WTC11 (cell line): ENCODE measurements at regions not wholly inside any gene's neighbourhood (a gene's known extent, or its start where the extent isn't known, plus 50 kb on each side); places are given as distances from the start of the nearest gene placed in this dataset.

ENCODE experiments used
- ATAC-seq: fragments of 200-7000 bp; cut with Tn5 transposase; 2 replicates; pipeline ENCODE4 v1.10.0; 2021; ENCODE audit warnings: mild to moderate bottlenecking, moderate library complexity
- CTCF ChIA-PET: fragments of 300-600 bp; sonication (Branson Sonifier 250); formaldehyde crosslinking; loops from one replicate; lab custom pipeline; 2021; ENCODE audit warnings: antibody characterized with exemption; lab: Charles Lee
- POLR2A ChIA-PET: fragments of 350-600 bp; sonication (Branson Sonifier 250); formaldehyde crosslinking; loops from one replicate; lab custom pipeline; 2021; ENCODE audit warnings: antibody characterized with exemption; lab: Charles Lee
- DNase-seq: peaks from one replicate; pipeline ENCODE4 v3.0.0; 2021; ENCODE audit warnings: low spot score
- H3K27ac Mint-ChIP-seq: 2 replicates; pipeline ENCODE4 v1.8.0; 2021; ENCODE audit warnings: mixed read lengths
- H3K27me3 Mint-ChIP-seq: 2 replicates; pipeline ENCODE4 v1.8.0; 2021; ENCODE audit warnings: low read depth, mild to moderate bottlenecking, moderate library complexity, mixed read lengths
- H3K36me3 Mint-ChIP-seq: 2 replicates; pipeline ENCODE4 v1.8.0; 2021; ENCODE audit warnings: mixed read lengths
- H3K4me1 Mint-ChIP-seq: 2 replicates; pipeline ENCODE4 v1.8.0; 2022; ENCODE audit warnings: mixed read lengths
- H3K4me3 Mint-ChIP-seq: 2 replicates; pipeline ENCODE4 v1.8.0; 2021; ENCODE audit warnings: mild to moderate bottlenecking, moderate library complexity, mixed read lengths
- H3K9me3 Mint-ChIP-seq: 2 replicates; pipeline ENCODE4 v1.8.0; 2021; ENCODE audit warnings: mixed read lengths
- ATF3 ChIP-seq: sonication (generic); formaldehyde crosslinking; conservative IDR thresholded peaks from 2 replicates; pipeline ENCODE4 v1.8.1; 2022; ENCODE audit warnings: mild to moderate bottlenecking, missing genetic modification reagents
- CBFB ChIP-seq: sonication (generic); formaldehyde crosslinking; IDR thresholded peaks from 2 replicates; pipeline ENCODE4 v1.8.1; 2022; ENCODE audit warnings: mild to moderate bottlenecking, low read depth, missing genetic modification reagents
- CREM ChIP-seq: sonication (generic); formaldehyde crosslinking; IDR thresholded peaks from 2 replicates; pipeline ENCODE4 v1.8.1; 2022; ENCODE audit warnings: mild to moderate bottlenecking, missing genetic modification reagents, moderate library complexity
- E2F5 ChIP-seq: sonication (generic); formaldehyde crosslinking; IDR thresholded peaks from 2 replicates; pipeline ENCODE4 v1.8.1; 2022; ENCODE audit warnings: mild to moderate bottlenecking, moderate library complexity, missing genetic modification reagents
- ELF4 ChIP-seq: sonication (generic); formaldehyde crosslinking; IDR thresholded peaks from 2 replicates; pipeline ENCODE4 v1.8.1; 2022; ENCODE audit warnings: low read depth, mild to moderate bottlenecking, moderate library complexity, missing genetic modification reagents
- ETV6 ChIP-seq: sonication (generic); formaldehyde crosslinking; IDR thresholded peaks from 2 replicates; pipeline ENCODE4 v1.8.1; 2022; ENCODE audit warnings: mild to moderate bottlenecking, missing genetic modification reagents
- FOXJ3 ChIP-seq: sonication (generic); formaldehyde crosslinking; IDR thresholded peaks from 2 replicates; pipeline ENCODE4 v1.9.0; 2021; ENCODE audit warnings: missing genetic modification reagents, mild to moderate bottlenecking, borderline replicate concordance
- FOXK1 ChIP-seq: sonication (generic); formaldehyde crosslinking; IDR thresholded peaks from 2 replicates; pipeline ENCODE4 v1.8.0; 2022; ENCODE audit warnings: mild to moderate bottlenecking, moderate library complexity, missing genetic modification reagents
- FOXP1 ChIP-seq: sonication (generic); formaldehyde crosslinking; IDR thresholded peaks from 2 replicates; pipeline ENCODE4 v1.8.0; 2022; ENCODE audit warnings: missing genetic modification reagents, mild to moderate bottlenecking, moderate library complexity, borderline replicate concordance
- HMGA2 ChIP-seq: fragments of 250-450 bp; sonication (Bioruptor Pico); IDR thresholded peaks from 2 replicates; pipeline ENCODE4 v1.4.0; 2021; ENCODE audit warnings: mild to moderate bottlenecking, moderate library complexity
- JUN ChIP-seq: sonication (generic); formaldehyde crosslinking; IDR thresholded peaks from 2 replicates; pipeline ENCODE4 v1.8.0; 2023; ENCODE audit warnings: mild to moderate bottlenecking, missing genetic modification reagents
- KAT7 ChIP-seq: sonication (generic); formaldehyde crosslinking; IDR thresholded peaks from 2 replicates; pipeline ENCODE4 v1.8.1; 2023; ENCODE audit warnings: missing genetic modification reagents, mild to moderate bottlenecking, borderline replicate concordance
- MAX ChIP-seq: sonication (generic); formaldehyde crosslinking; IDR thresholded peaks from 2 replicates; pipeline ENCODE4 v1.8.0; 2022; ENCODE audit warnings: mild to moderate bottlenecking, missing genetic modification reagents
- MLX ChIP-seq: sonication (generic); formaldehyde crosslinking; IDR thresholded peaks from 2 replicates; pipeline ENCODE4 v1.8.1; 2023; ENCODE audit warnings: mild to moderate bottlenecking, missing genetic modification reagents, moderate library complexity
- MYBL2 ChIP-seq: sonication (generic); formaldehyde crosslinking; IDR thresholded peaks from 2 replicates; pipeline ENCODE4 v1.8.1; 2023; ENCODE audit warnings: mild to moderate bottlenecking, moderate library complexity, missing genetic modification reagents
- NFATC4 ChIP-seq: fragments of 250-450 bp; sonication (Bioruptor Pico); IDR thresholded peaks from 2 replicates; pipeline ENCODE4 v1.9.0; 2021; ENCODE audit warnings: mild to moderate bottlenecking
- NFE2L1 ChIP-seq: sonication (generic); formaldehyde crosslinking; IDR thresholded peaks from 2 replicates; pipeline ENCODE4 v1.8.1; 2023; ENCODE audit warnings: missing genetic modification reagents
- NR1H2 ChIP-seq: sonication (generic); formaldehyde crosslinking; IDR thresholded peaks from 2 replicates; pipeline ENCODE4 v1.9.0; 2021; ENCODE audit warnings: mild to moderate bottlenecking, moderate library complexity, missing genetic modification reagents
- OVOL2 ChIP-seq: fragments of 250-450 bp; sonication (Bioruptor Pico); IDR thresholded peaks from 2 replicates; pipeline ENCODE4 v1.9.0; 2021; ENCODE audit warnings: mild to moderate bottlenecking, borderline replicate concordance
- PRDM15 ChIP-seq: sonication (generic); formaldehyde crosslinking; IDR thresholded peaks from 2 replicates; pipeline ENCODE4 v1.8.0; 2022; ENCODE audit warnings: missing genetic modification reagents
- PRRX2 ChIP-seq: fragments of 250-450 bp; sonication (Bioruptor Pico); IDR thresholded peaks from 2 replicates; pipeline ENCODE4 v1.8.0; 2021; ENCODE audit warnings: mild to moderate bottlenecking
- RELA ChIP-seq: sonication (generic); formaldehyde crosslinking; IDR thresholded peaks from 2 replicates; pipeline ENCODE4 v1.8.1; 2022; ENCODE audit warnings: missing genetic modification reagents, mild to moderate bottlenecking, borderline replicate concordance
- RORB ChIP-seq: fragments of 250-450 bp; sonication (Bioruptor Pico); IDR thresholded peaks from 2 replicates; pipeline ENCODE4 v1.9.0; 2021; ENCODE audit warnings: mild to moderate bottlenecking
- TCF7 ChIP-seq: sonication (generic); formaldehyde crosslinking; IDR thresholded peaks from 2 replicates; pipeline ENCODE4 v1.8.0; 2022; ENCODE audit warnings: mild to moderate bottlenecking, low read depth, missing genetic modification reagents, moderate library complexity
- TP53 ChIP-seq: sonication (generic); formaldehyde crosslinking; IDR thresholded peaks from 2 replicates; pipeline ENCODE4 v1.8.1; 2023; ENCODE audit warnings: mild to moderate bottlenecking, missing genetic modification reagents
- ZNF219 ChIP-seq: sonication (generic); formaldehyde crosslinking; IDR thresholded peaks from 2 replicates; pipeline ENCODE4 v1.8.0; 2023; ENCODE audit warnings: missing genetic modification reagents, mild to moderate bottlenecking, borderline replicate concordance
- ZNF416 ChIP-seq: fragments of 250-450 bp; sonication (Bioruptor Pico); IDR thresholded peaks from 2 replicates; pipeline ENCODE4 v1.9.0; 2021; ENCODE audit warnings: mild to moderate bottlenecking, inconsistent platforms
- ZSCAN18 ChIP-seq: fragments of 250-450 bp; sonication (Bioruptor Pico); IDR thresholded peaks from 2 replicates; pipeline ENCODE4 v2.1.2; 2022; ENCODE audit warnings: mild to moderate bottlenecking, moderate library complexity

GRCh38 chr5:57906671-57907070, 424.1 kb upstream of the ACTBL2 start:
- Mint-ChIP-seq H3K4me1 (no peaks in the 10 kb centered on the region), H3K27ac (no peak overlapping the region), H3K27me3 (no peaks in the 10 kb centered on the region), H3K4me3 (no peak overlapping the region), H3K36me3 (no peaks in the 10 kb centered on the region), H3K9me3 (no peaks in the 10 kb centered on the region)
- ATAC-seq (no peak), DNase-seq (no peak)
- no peak for TF ChIP-seq TCF7 (CRISPR knock-in tag)
- TF ChIP-seq PRDM15, result no peak
- no peak for TF ChIP-seq FOXJ3 (CRISPR knock-in tag)
- no peak for TF ChIP-seq E2F5 (CRISPR knock-in tag)
- no peak for TF ChIP-seq KAT7 (CRISPR knock-in tag)
- no peak for TF ChIP-seq ZSCAN18 (CRISPR knock-in tag)
- no peak for TF ChIP-seq PRRX2 (CRISPR knock-in tag)
- TF ChIP-seq TP53 (CRISPR knock-in tag), result no peak
- no peak for TF ChIP-seq RORB (CRISPR knock-in tag)
- TF ChIP-seq MYBL2 (CRISPR knock-in tag), result no peak
- TF ChIP-seq NFE2L1 (CRISPR knock-in tag), result no peak
- TF ChIP-seq HMGA2 (CRISPR knock-in tag), result no peak
- TF ChIP-seq OVOL2 (CRISPR knock-in tag), result no peak
- TF ChIP-seq FOXK1, result no peak
- no peak for TF ChIP-seq ZNF416
- ChIA-PET CTCF (no interaction called here), POLR2A (no interaction called here)

- no peaks in the 10 kb centered on the region for H3K36me3 Mint-ChIP-seq
- CTCF ChIA-PET, result no interaction called here
- TF ChIP-seq ETV6 (CRISPR knock-in tag), result no peak
- TF ChIP-seq RELA (CRISPR knock-in tag), result no peak
- TF ChIP-seq ELF4 (CRISPR knock-in tag), result no peak
- TF ChIP-seq NR1H2 (CRISPR knock-in tag), result no peak
- no peak for TF ChIP-seq ATF3 (CRISPR knock-in tag)
- no peak for TF ChIP-seq FOXP1 (CRISPR knock-in tag)
- TF ChIP-seq JUN (CRISPR knock-in tag), result no peak
- no peak for TF ChIP-seq RORB (CRISPR knock-in tag)
- TF ChIP-seq NFATC4 (CRISPR knock-in tag), result no peak
- TF ChIP-seq PRRX2 (CRISPR knock-in tag), result no peak
- no peak for TF ChIP-seq CREM (CRISPR knock-in tag)
- no peak for TF ChIP-seq CBFB
- TF ChIP-seq PRDM15, result no peak
- no peak for TF ChIP-seq ZNF219 (CRISPR knock-in tag)
- TF ChIP-seq MLX (CRISPR knock-in tag), result no peak
- no peak for TF ChIP-seq MAX (CRISPR knock-in tag)
Observed at GRCh38 chr5:57903458-57903857, 420.8 kb upstream of the ACTBL2 start.

More at GRCh38 chr5:57903458-57903857, 420.8 kb upstream of the ACTBL2 start:
- POLR2A ChIA-PET, result no interaction called here
- ATAC-seq (no peak), DNase-seq (no peak)
- Mint-ChIP-seq H3K4me1 (no peaks in the 10 kb centered on the region), H3K27me3 (no peaks in the 10 kb centered on the region), H3K9me3 (no peaks in the 10 kb centered on the region), H3K4me3 (no peak overlapping the region), H3K27ac (no peak overlapping the region)
